Nephron progenitor cell (in vitro differentiated cells): ENCODE measurements at regions not wholly inside any gene's neighbourhood (a gene's known extent, or its start where the extent isn't known, plus 50 kb on each side); places are given as distances from the start of the nearest gene placed in this dataset.
"Not testable (repeated sequence)": the region's sequence is repeated elsewhere in the genome, so short reads cannot be mapped to it uniquely, and the experiment has no call there.

Experiments
- DNase-seq: peaks from one replicate; pipeline ENCODE4 v3.0.0; 2021
- H3K27ac Mint-ChIP-seq: 2 replicates; pipeline ENCODE4 v1.8.0; 2021; ENCODE audit warnings: mild to moderate bottlenecking, moderate library complexity, mixed read lengths
- H3K27me3 Mint-ChIP-seq: 2 replicates; pipeline ENCODE4 v1.8.0; 2021; ENCODE audit warnings: mild to moderate bottlenecking, low read depth, mixed read lengths; ENCODE audit not compliant: poor library complexity
- H3K36me3 Mint-ChIP-seq: 2 replicates; pipeline ENCODE4 v1.8.0; 2021; ENCODE audit warnings: low read depth, mixed read lengths
- H3K4me1 Mint-ChIP-seq: 2 replicates; pipeline ENCODE4 v1.8.0; 2021; ENCODE audit warnings: mixed read lengths
- H3K4me3 Mint-ChIP-seq: 2 replicates; pipeline ENCODE4 v1.8.0; 2021; ENCODE audit warnings: mild to moderate bottlenecking, moderate library complexity, mixed read lengths
- H3K9me3 Mint-ChIP-seq: 2 replicates; pipeline ENCODE4 v1.8.0; 2021; ENCODE audit warnings: mild to moderate bottlenecking, moderate library complexity, mixed read lengths
- TF ChIP-seq, protein P1 (sequence below): fragments of 200-600 bp; sonication (generic); IDR thresholded peaks from 2 replicates; pipeline ENCODE4 v1.5.0; 2021; ENCODE audit warnings: antibody characterized with exemption

- TF ChIP-seq, protein P1, sequence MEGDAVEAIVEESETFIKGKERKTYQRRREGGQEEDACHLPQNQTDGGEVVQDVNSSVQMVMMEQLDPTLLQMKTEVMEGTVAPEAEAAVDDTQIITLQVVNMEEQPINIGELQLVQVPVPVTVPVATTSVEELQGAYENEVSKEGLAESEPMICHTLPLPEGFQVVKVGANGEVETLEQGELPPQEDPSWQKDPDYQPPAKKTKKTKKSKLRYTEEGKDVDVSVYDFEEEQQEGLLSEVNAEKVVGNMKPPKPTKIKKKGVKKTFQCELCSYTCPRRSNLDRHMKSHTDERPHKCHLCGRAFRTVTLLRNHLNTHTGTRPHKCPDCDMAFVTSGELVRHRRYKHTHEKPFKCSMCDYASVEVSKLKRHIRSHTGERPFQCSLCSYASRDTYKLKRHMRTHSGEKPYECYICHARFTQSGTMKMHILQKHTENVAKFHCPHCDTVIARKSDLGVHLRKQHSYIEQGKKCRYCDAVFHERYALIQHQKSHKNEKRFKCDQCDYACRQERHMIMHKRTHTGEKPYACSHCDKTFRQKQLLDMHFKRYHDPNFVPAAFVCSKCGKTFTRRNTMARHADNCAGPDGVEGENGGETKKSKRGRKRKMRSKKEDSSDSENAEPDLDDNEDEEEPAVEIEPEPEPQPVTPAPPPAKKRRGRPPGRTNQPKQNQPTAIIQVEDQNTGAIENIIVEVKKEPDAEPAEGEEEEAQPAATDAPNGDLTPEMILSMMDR, result no peak
- no peaks in the 10 kb centered on the region for H3K4me1 Mint-ChIP-seq
- H3K4me3 Mint-ChIP-seq, result no peak overlapping the region
- peaks cover 97% of the 10 kb centered on the region for H3K9me3 Mint-ChIP-seq
- H3K27me3 Mint-ChIP-seq, result no peaks in the 10 kb centered on the region
- no peak for DNase-seq
- H3K27ac Mint-ChIP-seq, result no peak overlapping the region
- no peaks in the 10 kb centered on the region for H3K36me3 Mint-ChIP-seq
Observed at GRCh38 chr19:22526661-22527272, 104.6 kb upstream of the ZNF98 start.

DNA sequence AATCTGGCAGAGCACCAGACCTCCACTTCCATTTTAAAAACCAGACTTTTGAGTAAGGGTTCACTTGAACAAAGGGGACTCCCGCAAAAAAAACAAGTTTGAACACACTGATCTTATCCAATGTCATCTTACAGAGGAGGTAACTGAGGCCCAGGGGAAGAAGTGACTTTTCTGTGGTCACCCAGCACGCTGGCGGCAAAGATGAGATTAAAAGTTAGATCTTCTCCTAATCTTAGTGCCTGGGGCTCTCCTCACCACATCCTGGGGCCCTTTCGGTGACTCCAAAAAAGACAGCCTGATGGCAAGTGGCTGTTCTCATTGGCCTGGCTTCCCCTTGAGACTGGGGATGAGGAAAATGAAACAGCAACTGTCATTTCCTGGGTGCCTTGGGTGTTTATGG, 101.8 kb upstream of the ZNF98 start:
- Mint-ChIP-seq H3K4me1 (no peaks in the 10 kb centered on the region), H3K27me3 (no peaks in the 10 kb centered on the region), H3K27ac (no peak overlapping the region), H3K36me3 (no peaks in the 10 kb centered on the region), H3K9me3 (peaks cover 97% of the 10 kb centered on the region), H3K4me3 (no peak overlapping the region)
- TF ChIP-seq, protein P1, result no peak
- no peak for DNase-seq

DNA sequence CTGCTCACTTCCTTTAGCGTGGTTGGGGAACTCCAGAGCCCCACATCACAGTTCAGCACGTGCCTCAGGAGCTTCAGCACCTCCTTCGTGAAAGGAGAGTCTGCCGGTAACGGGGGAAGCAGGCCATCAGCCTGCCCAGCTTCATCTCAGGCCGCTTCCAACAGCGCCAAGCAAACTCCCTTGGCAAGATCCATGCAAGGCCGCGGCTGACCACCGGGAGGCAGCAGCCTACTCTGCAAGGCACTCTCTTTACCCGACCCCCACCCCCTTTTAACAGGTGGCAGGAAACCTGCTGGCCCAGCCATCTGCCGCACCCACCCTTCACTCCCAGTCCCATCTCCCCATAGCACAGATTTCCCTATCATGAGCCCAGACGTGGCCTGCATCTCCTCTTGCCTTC, 97.4 kb upstream of the ZNF98 start:
- H3K27me3 Mint-ChIP-seq, result not testable (repeated sequence)
- peaks cover 89% of the 10 kb centered on the region for H3K9me3 Mint-ChIP-seq

GRCh38 chr19:22519152-22519551, 97.0 kb upstream of the ZNF98 start:
- Mint-ChIP-seq H3K36me3 (no peaks in the 10 kb centered on the region), H3K9me3 (peaks cover 89% of the 10 kb centered on the region), H3K4me1 (no peaks in the 10 kb centered on the region), H3K27me3 (peaks cover 2% of the 10 kb centered on the region), H3K4me3 (no peak overlapping the region), H3K27ac (no peak overlapping the region)
- TF ChIP-seq, protein P1, result no peak
- no peak for DNase-seq

More for the DNA sequence above, 97.4 kb upstream of the ZNF98 start:
- not testable (repeated sequence) for H3K4me3 Mint-ChIP-seq, H3K27ac Mint-ChIP-seq, H3K4me1 Mint-ChIP-seq, DNase-seq, H3K36me3 Mint-ChIP-seq

DNA sequence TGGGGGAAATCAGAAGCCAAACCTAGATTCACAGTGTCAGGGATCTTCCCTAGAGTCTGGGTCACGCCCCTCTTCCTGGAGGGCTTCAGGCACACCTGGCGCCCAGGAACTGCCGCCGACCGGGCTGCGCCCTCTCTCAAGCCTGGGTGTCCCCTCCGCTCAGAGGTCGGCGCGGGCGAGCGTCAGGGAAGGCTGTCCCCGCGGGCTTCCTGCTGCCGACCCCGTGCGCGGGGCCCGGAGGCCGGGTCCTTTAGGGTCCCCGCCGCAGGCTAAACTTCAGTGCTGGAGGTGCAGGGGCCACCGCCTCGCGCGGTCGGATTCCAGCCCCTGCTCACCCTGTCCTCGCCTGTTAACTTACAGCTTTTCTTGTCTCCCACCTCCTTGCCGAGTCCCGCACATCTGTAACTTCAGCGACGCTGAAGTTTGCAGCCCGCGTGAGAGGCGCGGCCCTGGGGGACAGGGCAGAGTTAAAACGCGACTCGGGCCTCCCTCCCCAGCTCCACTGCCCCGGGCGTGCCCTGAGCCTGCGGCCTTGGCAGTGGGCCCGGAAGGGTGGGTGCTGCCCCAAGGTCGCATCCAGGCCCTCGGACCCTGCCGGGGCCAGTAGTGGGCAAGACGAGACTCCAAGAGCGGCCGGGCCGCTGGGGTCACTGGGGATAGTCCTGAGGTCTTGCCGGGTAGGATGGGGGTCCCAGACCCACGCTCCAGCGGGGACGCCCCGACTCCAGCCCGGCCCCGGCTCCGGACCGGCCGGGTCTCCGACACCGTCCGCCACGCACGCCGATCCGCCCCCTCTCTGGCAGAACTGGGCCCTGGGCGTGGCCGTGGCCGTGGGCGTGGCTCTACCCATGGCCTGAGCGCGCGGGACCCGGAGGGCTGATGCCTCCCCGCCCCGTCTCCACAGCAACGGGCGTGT, 95.6 kb upstream of the ZNF98 start:
- peaks cover 89% of the 10 kb centered on the region for H3K9me3 Mint-ChIP-seq
- TF ChIP-seq, protein P1, result no peak
- H3K4me1 Mint-ChIP-seq, result no peaks in the 10 kb centered on the region
- no peak overlapping the region for H3K27ac Mint-ChIP-seq
- peaks cover 2% of the 10 kb centered on the region for H3K27me3 Mint-ChIP-seq
- no peaks in the 10 kb centered on the region for H3K36me3 Mint-ChIP-seq
- no peak for DNase-seq
- no peak overlapping the region for H3K4me3 Mint-ChIP-seq

GRCh38 chr19:22515435-22515834, 93.3 kb upstream of the ZNF98 start:
- Mint-ChIP-seq H3K27ac (no peak overlapping the region), H3K36me3 (no peaks in the 10 kb centered on the region), H3K27me3 (peaks cover 2% of the 10 kb centered on the region), H3K4me3 (no peak overlapping the region), H3K4me1 (no peaks in the 10 kb centered on the region), H3K9me3 (peaks cover 88% of the 10 kb centered on the region)
- TF ChIP-seq, protein P1, result no peak
- no peak for DNase-seq
